OCI-LY1 (cell line): ENCODE measurements at regions not wholly inside any gene's neighbourhood (a gene's known extent, or its start where the extent isn't known, plus 50 kb on each side); places are given as distances from the start of the nearest gene placed in this dataset.

ENCODE experiments used
- H2AFZ ChIP-seq: fragments of 200-600 bp; sonication (generic), shearing (Covaris generic); 2 replicates; pipeline ENCODE4 v1.6.0; 2014; ENCODE audit warnings: antibody characterized with exemption, mild to moderate bottlenecking, low read length
- H3F3A ChIP-seq: fragments of 200-600 bp; sonication (generic), shearing (Covaris generic); 2 replicates; pipeline ENCODE4 v1.6.0; 2014; ENCODE audit warnings: mild to moderate bottlenecking, antibody characterized with exemption, low read length, moderate library complexity; ENCODE audit not compliant: insufficient read depth
- H3K27ac ChIP-seq: fragments of 200-600 bp; sonication (generic); 2 replicates; pipeline ENCODE4 v1.5.1; 2014; ENCODE audit warnings: low read length, mixed run types, mild to moderate bottlenecking, low read depth; ENCODE audit not compliant: poor library complexity, severe bottlenecking
- H3K27me3 ChIP-seq: fragments of 200-600 bp; sonication (generic); 2 replicates; pipeline ENCODE4 v1.6.0; 2014; ENCODE audit warnings: antibody characterized with exemption, mild to moderate bottlenecking, low read length, moderate library complexity; ENCODE audit not compliant: insufficient read depth
- H3K36me3 ChIP-seq: fragments of 200-600 bp; sonication (generic); 2 replicates; pipeline ENCODE4 v1.6.1; 2014; ENCODE audit warnings: mild to moderate bottlenecking, antibody characterized with exemption, low read length, moderate library complexity, mixed read lengths; ENCODE audit not compliant: insufficient read depth
- H3K4me1 ChIP-seq: fragments of 200-600 bp; sonication (generic); 2 replicates; pipeline ENCODE4 v1.5.1; 2014; ENCODE audit warnings: mild to moderate bottlenecking, low read length, moderate library complexity; ENCODE audit not compliant: insufficient read depth, severe bottlenecking
- H3K4me2 ChIP-seq: fragments of 200-600 bp; sonication (generic), shearing (Covaris generic); 2 replicates; pipeline ENCODE4 v1.6.1; 2014; ENCODE audit warnings: low read length
- H3K4me3 ChIP-seq: fragments of 200-600 bp; sonication (generic); 2 replicates; pipeline ENCODE4 v1.5.1; 2014; ENCODE audit warnings: low read length, low read depth, mild to moderate bottlenecking, mixed read lengths; ENCODE audit not compliant: poor library complexity, severe bottlenecking
- H3K79me2 ChIP-seq: fragments of 200-600 bp; shearing (Covaris generic); 2 replicates; pipeline ENCODE4 v1.6.1; 2016; ENCODE audit warnings: mixed run types, low read length, mixed read lengths; ENCODE audit not compliant: insufficient read depth
- H3K9ac ChIP-seq: fragments of 200-600 bp; sonication (generic), shearing (Covaris generic); 2 replicates; pipeline ENCODE4 v1.6.1; 2014; ENCODE audit warnings: mild to moderate bottlenecking, low read length, mixed read lengths
- H3K9me2 ChIP-seq: fragments of 200-600 bp; sonication (generic), shearing (Covaris generic); 2 replicates; pipeline ENCODE4 v1.6.1; 2014; ENCODE audit warnings: low read depth, mild to moderate bottlenecking, low read length, mixed read lengths
- H3K9me3 ChIP-seq: fragments of 200-600 bp; shearing (Covaris generic); 2 replicates; pipeline ENCODE4 v1.6.1; 2014; ENCODE audit warnings: low read length, mixed read lengths
- H4K20me1 ChIP-seq: fragments of 200-600 bp; sonication (generic), shearing (Covaris generic); 2 replicates; pipeline ENCODE4 v1.6.0; 2016; ENCODE audit warnings: mild to moderate bottlenecking, low read length; ENCODE audit not compliant: insufficient read depth
- EZH2 ChIP-seq: fragments of 200-600 bp; sonication (generic), shearing (Covaris generic); IDR thresholded peaks from 2 replicates; pipeline ENCODE4 v1.8.0; 2017; ENCODE audit warnings: borderline replicate concordance, mixed run types, mild to moderate bottlenecking, antibody characterized with exemption, low read length, moderate library complexity, mixed read lengths
- TF ChIP-seq, protein P1 (sequence below): fragments of 200-600 bp; sonication (generic), shearing (Covaris generic); IDR thresholded peaks from 2 replicates; pipeline ENCODE4 v1.5.1; 2017; ENCODE audit warnings: mild to moderate bottlenecking, antibody characterized with exemption, low read length, moderate library complexity, mixed read lengths

DNA sequence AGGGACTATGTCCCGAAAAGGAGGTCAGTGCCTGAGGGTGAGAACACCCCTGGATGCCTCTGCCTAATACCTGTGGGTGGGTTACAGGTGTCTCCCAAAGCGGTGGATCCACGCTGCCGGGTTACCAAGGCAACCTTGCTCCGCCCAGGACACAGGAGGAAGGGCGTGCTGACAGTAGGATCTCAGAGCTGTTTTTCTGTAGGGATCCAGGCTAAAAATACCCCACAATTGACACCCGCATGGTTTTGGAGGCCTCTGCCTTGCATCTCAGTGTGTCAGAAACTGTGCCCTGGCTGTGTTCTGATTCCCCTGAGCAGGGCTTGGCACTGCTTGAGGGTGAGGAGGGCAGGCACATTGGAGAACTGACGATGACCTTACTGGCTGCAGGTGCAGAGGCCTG lies 118.0 kb downstream of the IER5 start:
- Histone ChIP-seq H3K9me2 (no peaks in the 10 kb centered on the region), H3K9ac (no peak overlapping the region), H3K4me3 (no peak overlapping the region), H3K36me3 (no peaks in the 10 kb centered on the region), H3K27me3 (0 out of 2 replicates have a peak, but pooled peaks cover 6% of the 10 kb centered on the region), H3K4me2 (no peak overlapping the region), H4K20me1 (no peaks in the 10 kb centered on the region), H2AFZ (no peak overlapping the region), H3K27ac (no peak overlapping the region), H3K9me3 (no peaks in the 10 kb centered on the region), H3F3A (no peaks in the 10 kb centered on the region), H3K79me2 (no peaks in the 10 kb centered on the region), H3K4me1 (no peaks in the 10 kb centered on the region)
- TF ChIP-seq, protein P1, sequence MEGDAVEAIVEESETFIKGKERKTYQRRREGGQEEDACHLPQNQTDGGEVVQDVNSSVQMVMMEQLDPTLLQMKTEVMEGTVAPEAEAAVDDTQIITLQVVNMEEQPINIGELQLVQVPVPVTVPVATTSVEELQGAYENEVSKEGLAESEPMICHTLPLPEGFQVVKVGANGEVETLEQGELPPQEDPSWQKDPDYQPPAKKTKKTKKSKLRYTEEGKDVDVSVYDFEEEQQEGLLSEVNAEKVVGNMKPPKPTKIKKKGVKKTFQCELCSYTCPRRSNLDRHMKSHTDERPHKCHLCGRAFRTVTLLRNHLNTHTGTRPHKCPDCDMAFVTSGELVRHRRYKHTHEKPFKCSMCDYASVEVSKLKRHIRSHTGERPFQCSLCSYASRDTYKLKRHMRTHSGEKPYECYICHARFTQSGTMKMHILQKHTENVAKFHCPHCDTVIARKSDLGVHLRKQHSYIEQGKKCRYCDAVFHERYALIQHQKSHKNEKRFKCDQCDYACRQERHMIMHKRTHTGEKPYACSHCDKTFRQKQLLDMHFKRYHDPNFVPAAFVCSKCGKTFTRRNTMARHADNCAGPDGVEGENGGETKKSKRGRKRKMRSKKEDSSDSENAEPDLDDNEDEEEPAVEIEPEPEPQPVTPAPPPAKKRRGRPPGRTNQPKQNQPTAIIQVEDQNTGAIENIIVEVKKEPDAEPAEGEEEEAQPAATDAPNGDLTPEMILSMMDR, result no peak
- TF ChIP-seq EZH2, result no peak

- Histone ChIP-seq H3K4me2 (no peak overlapping the region), H3K27ac (no peak overlapping the region), H3K27me3 (0 out of 2 replicates have a peak, but pooled peaks cover 6% of the 10 kb centered on the region), H3K79me2 (no peaks in the 10 kb centered on the region), H3K9ac (no peak overlapping the region), H3K9me3 (no peaks in the 10 kb centered on the region), H4K20me1 (no peaks in the 10 kb centered on the region), H2AFZ (no peak overlapping the region), H3K9me2 (no peaks in the 10 kb centered on the region), H3K36me3 (no peaks in the 10 kb centered on the region), H3K4me3 (no peak overlapping the region), H3F3A (no peaks in the 10 kb centered on the region), H3K4me1 (no peaks in the 10 kb centered on the region)
- TF ChIP-seq EZH2, result no peak
- TF ChIP-seq, protein P1, result no peak
These were observed 118.7 kb downstream of the IER5 start for GRCh38 chr1:181206979-181207790.

DNA sequence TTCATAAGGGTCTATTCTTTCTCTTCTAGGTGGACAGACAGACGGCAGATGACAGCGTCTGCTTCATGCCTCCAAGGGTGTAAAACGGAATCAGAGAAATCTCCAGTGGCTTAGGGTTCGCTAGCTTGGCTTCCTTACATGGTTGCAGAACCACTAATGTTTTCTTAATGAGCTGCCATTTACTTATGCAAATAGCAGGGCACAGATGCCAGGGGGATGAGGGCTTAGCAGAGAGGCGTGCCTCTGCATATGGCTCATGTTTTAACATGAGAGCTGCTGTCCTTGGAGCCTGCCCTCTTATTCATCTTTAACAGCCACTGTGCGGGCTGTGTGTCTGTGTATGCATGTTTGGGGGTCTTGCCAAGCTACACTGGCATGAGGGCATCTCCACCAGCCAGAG lies 119.6 kb downstream of the IER5 start:
- Histone ChIP-seq H3K36me3 (no peaks in the 10 kb centered on the region), H3K27ac (no peak overlapping the region), H3K9me3 (no peaks in the 10 kb centered on the region), H3K79me2 (no peaks in the 10 kb centered on the region), H2AFZ (no peak overlapping the region), H3K9me2 (no peaks in the 10 kb centered on the region), H4K20me1 (no peaks in the 10 kb centered on the region), H3K27me3 (0 out of 2 replicates have a peak, but pooled peaks cover 6% of the 10 kb centered on the region), H3K4me3 (no peak overlapping the region), H3K9ac (no peak overlapping the region), H3F3A (no peaks in the 10 kb centered on the region), H3K4me2 (no peak overlapping the region), H3K4me1 (no peaks in the 10 kb centered on the region)
- TF ChIP-seq, protein P1, result no peak
- no peak for TF ChIP-seq EZH2
